ENCODE measurements at regions not wholly inside any gene's neighbourhood (a gene's known extent, or its start where the extent isn't known, plus 50 kb on each side); places are given as distances from the start of the nearest gene placed in this dataset.
"Not testable (repeated sequence)": the region's sequence is repeated elsewhere in the genome, so short reads cannot be mapped to it uniquely, and the experiment has no call there.

- not testable (repeated sequence) for H3K4me1 ChIP-seq (ENCODE audit: control insufficient read depth, insufficient read depth, low read length); H3K4me3 ChIP-seq (ENCODE audit: insufficient read depth, low read depth, low read length); H3K36me3 ChIP-seq (ENCODE audit: control insufficient read depth, insufficient read depth, low read length); H3K27me3 ChIP-seq (ENCODE audit: control insufficient read depth, insufficient read depth, low read length, poor library complexity, severe bottlenecking); H3K9me3 ChIP-seq (ENCODE audit: control insufficient read depth, low read length); H3K27ac ChIP-seq (ENCODE audit: insufficient read depth, low read depth, low read length, poor library complexity, severe bottlenecking)
- WGBS, 2 experiments: 92 to 94% methylated on average over 2 of the region's 2 CpGs
Measured at GRCh38 chr3:125781678-125782077, 186.4 kb upstream of the OSBPL11 start.

- WGBS, 2 experiments: 91 to 92% methylated on average over 3 of the region's 3 CpGs
Measured at GRCh38 chr3:125790312-125790711, 178.7 kb upstream of the ROPN1B start.

GRCh38 chr3:125791021-125791420 is 178.0 kb upstream of the ROPN1B start:
- not testable (repeated sequence) for H3K9me3 ChIP-seq (ENCODE audit: control insufficient read depth, low read length); H3K36me3 ChIP-seq (ENCODE audit: control insufficient read depth, insufficient read depth, low read length); H3K4me3 ChIP-seq (ENCODE audit: insufficient read depth, low read depth, low read length); H3K27ac ChIP-seq (ENCODE audit: insufficient read depth, low read depth, low read length, poor library complexity, severe bottlenecking); H3K27me3 ChIP-seq (ENCODE audit: control insufficient read depth, insufficient read depth, low read length, poor library complexity, severe bottlenecking); H3K4me1 ChIP-seq (ENCODE audit: control insufficient read depth, insufficient read depth, low read length)
- 95 to 100% methylated on average over 1 of the region's 1 CpG for WGBS, 2 experiments

More at GRCh38 chr3:125790312-125790711, 178.7 kb upstream of the ROPN1B start:
- not testable (repeated sequence) for H3K27me3 ChIP-seq (ENCODE audit: control insufficient read depth, insufficient read depth, low read length, poor library complexity, severe bottlenecking); H3K9me3 ChIP-seq (ENCODE audit: control insufficient read depth, low read length); H3K4me3 ChIP-seq (ENCODE audit: insufficient read depth, low read depth, low read length); H3K27ac ChIP-seq (ENCODE audit: insufficient read depth, low read depth, low read length, poor library complexity, severe bottlenecking); H3K36me3 ChIP-seq (ENCODE audit: control insufficient read depth, insufficient read depth, low read length); H3K4me1 ChIP-seq (ENCODE audit: control insufficient read depth, insufficient read depth, low read length)

- H3K4me3 ChIP-seq (ENCODE audit: insufficient read depth, low read depth, low read length); H3K9me3 ChIP-seq (ENCODE audit: control insufficient read depth, low read length); H3K27me3 ChIP-seq (ENCODE audit: control insufficient read depth, insufficient read depth, low read length, poor library complexity, severe bottlenecking); H3K27ac ChIP-seq (ENCODE audit: insufficient read depth, low read depth, low read length, poor library complexity, severe bottlenecking); H3K36me3 ChIP-seq (ENCODE audit: control insufficient read depth, insufficient read depth, low read length); H3K4me1 ChIP-seq (ENCODE audit: control insufficient read depth, insufficient read depth, low read length): not testable (repeated sequence)
- 83 to 84% methylated on average over 4 of the region's 4 CpGs for WGBS, 2 experiments
Measured at GRCh38 chr3:125810010-125810409, 159.0 kb upstream of the ROPN1B start.

GRCh38 chr3:125822175-125822574 is 146.8 kb upstream of the ROPN1B start:
- not testable (repeated sequence) for H3K36me3 ChIP-seq (ENCODE audit: control insufficient read depth, insufficient read depth, low read length); H3K4me1 ChIP-seq (ENCODE audit: control insufficient read depth, insufficient read depth, low read length); H3K27ac ChIP-seq (ENCODE audit: insufficient read depth, low read depth, low read length, poor library complexity, severe bottlenecking); H3K27me3 ChIP-seq (ENCODE audit: control insufficient read depth, insufficient read depth, low read length, poor library complexity, severe bottlenecking); H3K4me3 ChIP-seq (ENCODE audit: insufficient read depth, low read depth, low read length); H3K9me3 ChIP-seq (ENCODE audit: control insufficient read depth, low read length)
- WGBS, 2 experiments: 81 to 86% methylated on average over 5 of the region's 5 CpGs

- WGBS, 2 experiments: 97 to 100% methylated on average over 2 of the region's 2 CpGs
- not testable (repeated sequence) for H3K27ac ChIP-seq (ENCODE audit: insufficient read depth, low read depth, low read length, poor library complexity, severe bottlenecking); H3K36me3 ChIP-seq (ENCODE audit: control insufficient read depth, insufficient read depth, low read length)
Measured at GRCh38 chr3:125831005-125831750, 137.8 kb upstream of the ROPN1B start.

GRCh38 chr3:125835562-125835961 is 133.4 kb upstream of the ROPN1B start:
- H3K9me3 ChIP-seq (ENCODE audit: control insufficient read depth, low read length); H3K4me3 ChIP-seq (ENCODE audit: insufficient read depth, low read depth, low read length); H3K27me3 ChIP-seq (ENCODE audit: control insufficient read depth, insufficient read depth, low read length, poor library complexity, severe bottlenecking); H3K36me3 ChIP-seq (ENCODE audit: control insufficient read depth, insufficient read depth, low read length); H3K27ac ChIP-seq (ENCODE audit: insufficient read depth, low read depth, low read length, poor library complexity, severe bottlenecking); H3K4me1 ChIP-seq (ENCODE audit: control insufficient read depth, insufficient read depth, low read length): not testable (repeated sequence)
- WGBS, 2 experiments: 78 to 89% methylated on average over 6 to 8 of the region's 8 CpGs

More at GRCh38 chr3:125831005-125831750, 137.8 kb upstream of the ROPN1B start:
- not testable (repeated sequence) for H3K4me1 ChIP-seq (ENCODE audit: control insufficient read depth, insufficient read depth, low read length); H3K27me3 ChIP-seq (ENCODE audit: control insufficient read depth, insufficient read depth, low read length, poor library complexity, severe bottlenecking); H3K4me3 ChIP-seq (ENCODE audit: insufficient read depth, low read depth, low read length); H3K9me3 ChIP-seq (ENCODE audit: control insufficient read depth, low read length)

GRCh38 chr3:125836011-125836551 is 132.9 kb upstream of the ROPN1B start:
- not testable (repeated sequence) for H3K4me3 ChIP-seq (ENCODE audit: insufficient read depth, low read depth, low read length); H3K36me3 ChIP-seq (ENCODE audit: control insufficient read depth, insufficient read depth, low read length); H3K9me3 ChIP-seq (ENCODE audit: control insufficient read depth, low read length); H3K27me3 ChIP-seq (ENCODE audit: control insufficient read depth, insufficient read depth, low read length, poor library complexity, severe bottlenecking); H3K4me1 ChIP-seq (ENCODE audit: control insufficient read depth, insufficient read depth, low read length)
- WGBS, 2 experiments: 59 to 66% methylated on average over 11 of the region's 11 CpGs
- H3K27ac ChIP-seq (ENCODE audit: insufficient read depth, low read depth, low read length, poor library complexity, severe bottlenecking): peak overlapping the region; percentile 26

- H3K4me3 ChIP-seq (ENCODE audit: insufficient read depth, low read depth, low read length); H3K27ac ChIP-seq (ENCODE audit: insufficient read depth, low read depth, low read length, poor library complexity, severe bottlenecking); H3K4me1 ChIP-seq (ENCODE audit: control insufficient read depth, insufficient read depth, low read length); H3K9me3 ChIP-seq (ENCODE audit: control insufficient read depth, low read length); H3K36me3 ChIP-seq (ENCODE audit: control insufficient read depth, insufficient read depth, low read length); H3K27me3 ChIP-seq (ENCODE audit: control insufficient read depth, insufficient read depth, low read length, poor library complexity, severe bottlenecking): not testable (repeated sequence)
- 93 to 94% methylated on average over 7 to 8 of the region's 8 CpGs for WGBS, 2 experiments
Measured at GRCh38 chr3:125836786-125837185, 132.2 kb upstream of the ROPN1B start.

GRCh38 chr3:125838857-125839256 is 130.1 kb upstream of the ROPN1B start:
- 96 to 97% methylated on average over 5 of the region's 5 CpGs for WGBS, 2 experiments
- not testable (repeated sequence) for H3K27ac ChIP-seq (ENCODE audit: insufficient read depth, low read depth, low read length, poor library complexity, severe bottlenecking); H3K4me1 ChIP-seq (ENCODE audit: control insufficient read depth, insufficient read depth, low read length); H3K4me3 ChIP-seq (ENCODE audit: insufficient read depth, low read depth, low read length); H3K9me3 ChIP-seq (ENCODE audit: control insufficient read depth, low read length); H3K27me3 ChIP-seq (ENCODE audit: control insufficient read depth, insufficient read depth, low read length, poor library complexity, severe bottlenecking); H3K36me3 ChIP-seq (ENCODE audit: control insufficient read depth, insufficient read depth, low read length)

- not testable (repeated sequence) for H3K27me3 ChIP-seq (ENCODE audit: control insufficient read depth, insufficient read depth, low read length, poor library complexity, severe bottlenecking); H3K4me1 ChIP-seq (ENCODE audit: control insufficient read depth, insufficient read depth, low read length); H3K9me3 ChIP-seq (ENCODE audit: control insufficient read depth, low read length); H3K4me3 ChIP-seq (ENCODE audit: insufficient read depth, low read depth, low read length); H3K36me3 ChIP-seq (ENCODE audit: control insufficient read depth, insufficient read depth, low read length); H3K27ac ChIP-seq (ENCODE audit: insufficient read depth, low read depth, low read length, poor library complexity, severe bottlenecking)
- 90 to 96% methylated on average over 3 of the region's 3 CpGs for WGBS, 2 experiments
Measured at GRCh38 chr3:125840465-125840864, 128.5 kb upstream of the ROPN1B start.

All from ectodermal cell (in vitro differentiated cells).